AG09309 (cell line): ENCODE measurements at regions not wholly inside any gene's neighbourhood (a gene's known extent, or its start where the extent isn't known, plus 50 kb on each side); places are given as distances from the start of the nearest gene placed in this dataset.

Experiments used
- DNase-seq: peaks from one replicate; pipeline ENCODE4 v3.0.0-alpha.2; 2010; ENCODE audit warnings: low read depth
- H3K4me3 ChIP-seq: 2 replicates; pipeline ENCODE4 v1.5.1; 2011; ENCODE audit warnings: mild to moderate bottlenecking, low read depth, low read length, moderate library complexity; ENCODE audit not compliant: control insufficient read depth
- CTCF ChIP-seq: IDR thresholded peaks from 2 replicates; pipeline ENCODE4 v1.5.1; 2011; ENCODE audit warnings: mild to moderate bottlenecking, low read depth, low read length, inconsistent platforms; ENCODE audit not compliant: insufficient read depth, control insufficient read depth; ENCODE audit errors: missing control alignments

- no peak overlapping the region for H3K4me3 ChIP-seq
- no peak for TF ChIP-seq CTCF
- DNase-seq, result no peak
These were observed 137.2 kb downstream of the ACKR3 start for GRCh38 chr2:236706803-236707202.

- no peak for TF ChIP-seq CTCF
- no peak for DNase-seq
- H3K4me3 ChIP-seq, result no peak overlapping the region
These were observed 141.8 kb downstream of the ACKR3 start for GRCh38 chr2:236711440-236711839.

DNA sequence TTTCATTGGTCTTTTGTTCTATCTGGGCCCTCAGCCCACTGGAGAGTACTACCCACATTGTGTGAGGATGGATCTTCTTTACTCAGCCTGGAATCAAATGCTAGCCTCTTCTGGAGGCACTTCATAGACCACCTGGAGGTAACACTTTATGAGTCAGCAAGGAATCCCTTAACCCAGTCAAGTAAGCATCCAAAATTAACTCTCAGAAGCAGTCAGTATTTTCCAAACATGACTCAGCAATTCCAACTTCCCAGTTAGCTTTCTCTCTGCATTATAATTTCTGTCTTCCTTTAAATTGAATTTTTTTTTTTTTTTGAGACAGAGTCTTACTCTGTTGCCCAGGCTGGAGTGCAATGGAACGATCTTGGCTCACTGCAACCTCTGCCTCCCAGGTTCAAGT is 142.7 kb downstream of the ACKR3 start:
- no peak for TF ChIP-seq CTCF
- DNase-seq, result no peak
- no peak overlapping the region for H3K4me3 ChIP-seq

DNA sequence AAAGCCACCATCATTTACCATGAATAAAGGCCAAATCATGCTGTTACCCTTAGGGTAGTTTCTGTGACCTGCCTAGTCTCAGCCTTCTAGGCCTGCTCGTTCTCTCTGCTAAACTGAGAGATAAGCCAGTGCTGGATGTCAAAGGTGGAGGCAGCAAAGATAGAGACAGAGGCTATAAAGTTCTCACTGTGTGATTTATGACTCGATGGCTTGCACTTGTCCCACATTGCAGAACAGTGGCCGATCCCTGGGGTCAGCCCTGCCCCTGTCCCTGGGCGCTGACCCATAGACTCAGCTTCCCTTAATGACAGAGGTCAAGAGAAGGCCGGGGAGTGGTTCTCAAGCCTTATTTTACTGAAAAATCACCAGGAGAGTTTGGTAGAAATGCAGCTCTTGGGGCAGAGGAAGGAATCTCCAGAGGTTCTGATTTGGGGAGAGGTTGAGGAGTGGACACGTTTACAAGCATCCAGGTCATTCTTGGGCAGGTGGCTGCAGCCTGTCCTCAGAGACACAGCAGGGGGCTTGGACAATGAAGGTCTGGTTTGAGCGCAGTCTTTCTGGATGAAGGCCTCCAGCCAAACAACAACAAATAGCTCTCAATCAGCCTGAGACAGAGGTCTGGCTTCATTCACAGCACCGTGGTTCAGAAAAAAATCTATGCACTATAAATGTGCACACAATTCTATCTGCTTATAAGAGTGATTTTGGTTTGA is 143.5 kb downstream of the ACKR3 start:
- H3K4me3 ChIP-seq, result no peak overlapping the region
- no peak for TF ChIP-seq CTCF
- DNase-seq, result no peak

- DNase-seq, result no peak
- TF ChIP-seq CTCF, result no peak
- no peak overlapping the region for H3K4me3 ChIP-seq
These were observed 144.5 kb downstream of the ACKR3 start for GRCh38 chr2:236714080-236714479.

DNA sequence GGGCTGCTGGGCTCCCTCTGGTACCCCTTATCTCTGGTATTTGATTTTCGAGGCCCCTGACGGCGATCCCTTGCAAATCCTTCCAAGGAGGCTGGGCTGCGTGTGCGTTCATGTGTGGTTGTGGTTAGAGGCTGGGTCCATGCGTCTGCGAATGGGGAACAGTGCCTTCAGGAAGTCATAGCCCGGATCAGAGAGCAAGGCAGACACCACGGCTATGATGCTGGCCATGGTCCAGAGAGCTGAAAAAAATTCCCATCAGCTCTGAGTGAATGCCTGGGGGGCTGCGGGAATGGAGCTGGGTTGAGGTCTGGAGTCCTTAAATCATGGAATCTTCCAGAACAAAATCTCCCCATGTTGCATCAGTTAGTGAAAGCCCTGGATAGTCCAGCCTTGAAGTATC is 145.5 kb downstream of the ACKR3 start:
- no peak for DNase-seq
- TF ChIP-seq CTCF, result no peak
- H3K4me3 ChIP-seq, result no peak overlapping the region
